ENCODE measurements at regions not wholly inside any gene's neighbourhood (a gene's known extent, or its start where the extent isn't known, plus 50 kb on each side); places are given as distances from the start of the nearest gene placed in this dataset.

GRCh38 chr2:205914213-205915129, 171.5 kb downstream of the INO80D start:
- DNase-seq (ENCODE audit: low spot score) (no peak), ATAC-seq (ENCODE audit: insufficient number of reproducible peaks, low FRiP score, low read depth) (no peak)
- Histone ChIP-seq H3K36me3 (no peaks in the 10 kb centered on the region), H3K9me3 (no peaks in the 10 kb centered on the region), H3K27me3 (replicated peaks; ENCODE audit: insufficient read depth) (no peaks in the 10 kb centered on the region), H3K27ac (no peak overlapping the region), H3K4me1 (ENCODE audit: control insufficient read depth in 1 of 2, low read depth in 2 of 2) (peaks cover 0 to 7% of the 10 kb centered on the region in 2 donors), H3K4me3 (no peak overlapping the region)
- no peak for TF ChIP-seq CTCF (IDR thresholded peaks at IDR 0.05)

- H3K4me3 ChIP-seq: no peak overlapping the region
- ATAC-seq (ENCODE audit: insufficient number of reproducible peaks, low FRiP score, low read depth): no peak
- TF ChIP-seq CTCF (IDR thresholded peaks at IDR 0.05): no peak
Measured at GRCh38 chr2:205913668-205914067, 172.3 kb downstream of the INO80D start.

GRCh38 chr2:205911306-205911705, 174.7 kb downstream of the INO80D start:
- ATAC-seq (ENCODE audit: insufficient number of reproducible peaks, low FRiP score, low read depth): no peak
- TF ChIP-seq CTCF (IDR thresholded peaks at IDR 0.05): no peak

More at GRCh38 chr2:205913668-205914067, 172.3 kb downstream of the INO80D start:
- Histone ChIP-seq H3K36me3 (no peaks in the 10 kb centered on the region), H3K27me3 (replicated peaks; ENCODE audit: insufficient read depth) (no peaks in the 10 kb centered on the region), H3K27ac (no peak overlapping the region), H3K9me3 (no peaks in the 10 kb centered on the region), H3K4me1 (ENCODE audit: control insufficient read depth in 1 of 2, low read depth in 2 of 2) (peaks cover 0 to 7% of the 10 kb centered on the region in 2 donors)
- DNase-seq (ENCODE audit: low spot score): no peak

GRCh38 chr2:205909184-205909572, 176.8 kb downstream of the INO80D start:
- H3K9me3 ChIP-seq: no peaks in the 10 kb centered on the region
- TF ChIP-seq CTCF (IDR thresholded peaks at IDR 0.05): no peak

More at GRCh38 chr2:205911306-205911705, 174.7 kb downstream of the INO80D start:
- Histone ChIP-seq H3K4me3 (no peak overlapping the region), H3K4me1 (ENCODE audit: control insufficient read depth in 1 of 2, low read depth in 2 of 2) (peaks cover 0 to 7% of the 10 kb centered on the region in 2 donors), H3K36me3 (no peaks in the 10 kb centered on the region), H3K27ac (no peak overlapping the region), H3K9me3 (no peaks in the 10 kb centered on the region), H3K27me3 (replicated peaks; ENCODE audit: insufficient read depth) (no peaks in the 10 kb centered on the region)
- DNase-seq (ENCODE audit: low spot score): no peak

GRCh38 chr2:205908212-205909183, 177.5 kb downstream of the INO80D start:
- H3K27ac ChIP-seq: no peak overlapping the region
- ATAC-seq (ENCODE audit: insufficient number of reproducible peaks, low FRiP score, low read depth) (no peak), DNase-seq (ENCODE audit: low spot score) (no peak)
- no peaks in the 10 kb centered on the region for H3K4me1 ChIP-seq (ENCODE audit: control insufficient read depth in 1 of 2, low read depth in 2 of 2)
- no peak overlapping the region for H3K4me3 ChIP-seq
- no peak for TF ChIP-seq CTCF (IDR thresholded peaks at IDR 0.05)
- no peaks in the 10 kb centered on the region for H3K9me3 ChIP-seq
- no peaks in the 10 kb centered on the region for H3K36me3 ChIP-seq
- H3K27me3 ChIP-seq (replicated peaks; ENCODE audit: insufficient read depth): no peaks in the 10 kb centered on the region

More at GRCh38 chr2:205909184-205909572, 176.8 kb downstream of the INO80D start:
- H3K4me1 ChIP-seq (ENCODE audit: control insufficient read depth in 1 of 2, low read depth in 2 of 2): peaks cover 0 to 3% of the 10 kb centered on the region in 2 donors
- DNase-seq (ENCODE audit: low spot score) (no peak), ATAC-seq (ENCODE audit: insufficient number of reproducible peaks, low FRiP score, low read depth) (no peak)
- no peak overlapping the region for H3K4me3 ChIP-seq
- H3K27me3 ChIP-seq (replicated peaks; ENCODE audit: insufficient read depth): no peaks in the 10 kb centered on the region
- H3K27ac ChIP-seq: no peak overlapping the region
- H3K36me3 ChIP-seq: no peaks in the 10 kb centered on the region

Data from thoracic aorta (tissue), 2 donors.